Spleen (tissue), 11 donors: ENCODE measurements at regions not wholly inside any gene's neighbourhood (a gene's known extent, or its start where the extent isn't known, plus 50 kb on each side); places are given as distances from the start of the nearest gene placed in this dataset.

Experiments
- DNase-seq: peaks from one replicate; pipeline ENCODE4 v3.0.0-alpha.2; 2020
- H3K27ac ChIP-seq, 8 donors: fragments of 200-600 bp; sonication (generic) in 7 of 8; 1 replicate in 4 of 8; 2 replicates in 4 of 8; pipeline versions ENCODE4 v1.5.0 to v1.8.0; 2016 to 2021; ENCODE audit warnings: inconsistent platforms in 4 of 8, mild to moderate bottlenecking in 4 of 8, moderate library complexity in 1 of 8
- H3K27me3 ChIP-seq, 7 donors: fragments of 200-600 bp; sonication (generic) in 6 of 7; replicated peaks in 1 of 7; 1 replicate in 4 of 7; 2 replicates in 3 of 7; pipeline versions ENCODE4 v1.5.0 to v1.8.0; 2016 to 2021; ENCODE audit warnings: inconsistent platforms in 3 of 7, mild to moderate bottlenecking in 1 of 7
- H3K36me3 ChIP-seq, 6 donors: fragments of 200-600 bp; sonication (generic) in 5 of 6; 1 replicate in 4 of 6; 2 replicates in 2 of 6; pipeline versions ENCODE4 v1.5.0 to v1.8.0; 2016 to 2021; ENCODE audit warnings: inconsistent platforms in 2 of 6
- H3K4me1 ChIP-seq, 6 donors: fragments of 200-600 bp; sonication (generic) in 5 of 6; 1 replicate in 3 of 6; 2 replicates in 3 of 6; pipeline versions ENCODE4 v1.5.0 to v1.8.0; 2016 to 2021; ENCODE audit warnings: inconsistent platforms in 3 of 6
- H3K4me3 ChIP-seq, 8 donors: fragments of 200-600 bp; sonication (generic) in 7 of 8; 1 replicate in 4 of 8; 2 replicates in 4 of 8; pipeline versions ENCODE4 v1.5.0 to v1.8.0; 2016 to 2021; ENCODE audit warnings: inconsistent platforms in 4 of 8, mild to moderate bottlenecking in 4 of 8, moderate library complexity in 2 of 8
- H3K9me3 ChIP-seq, 8 donors: fragments of 200-600 bp; sonication (generic) in 7 of 8; 1 replicate in 4 of 8; 2 replicates in 4 of 8; pipeline versions ENCODE4 v1.5.0 to v1.8.0; 2016 to 2021; ENCODE audit warnings: inconsistent platforms in 4 of 8
- POLR2A ChIP-seq, 3 donors: fragments of 450-650 bp; IDR thresholded peaks; one replicate each; pipeline ENCODE4 v1.5.1; 2017; ENCODE audit warnings: antibody characterized with exemption in 3 of 3, mild to moderate bottlenecking in 1 of 3
- POLR2AphosphoS5 ChIP-seq, 3 donors: sonication (generic); formaldehyde crosslinking; IDR thresholded peaks; one replicate each; pipeline ENCODE4 v1.5.1; 2017; ENCODE audit warnings: antibody characterized with exemption in 3 of 3
- WGBS, 5 donors: extraction: QIAGEN DNeasy Blood & Tissue Kit in 3 of 5; methylation state at CpG; one replicate each; pipeline versions ENCODE4 v1.1.5 to v1.1.7; 2013 to 2018; 5-methylcytosine and 5-hydroxymethylcytosine counted together
- intact Hi-C: fragments of 100-400 bp; cut with DNase I; formaldehyde crosslinking; loops from one replicate; pipeline ENCODE4 v1.15.0; 2023; ENCODE audit warnings: low total_unique reads
- TF ChIP-seq, protein P1 (sequence below), 11 experiments: fragments of 200-600 bp in 7 of 11; fragments of 450-650 bp in 4 of 11; sonication (generic) in 4 of 11; IDR thresholded peaks in 8 of 11; conservative IDR thresholded peaks in 3 of 11; 1 replicate in 7 of 11; 2 replicates in 4 of 11; pipeline versions ENCODE4 v1.4.0 to v1.8.0; 2016 to 2021; ENCODE audit warnings: antibody characterized with exemption in 11 of 11, inconsistent platforms in 4 of 11, mild to moderate bottlenecking in 1 of 11
- donor health status: healthy with polysubstance abuse.
- donor health status: DM: no; HTN: no; CAD: no; lungs with moderate emphysema.
- donor health status: DM: no; HTN: no; CAD: no.
- donor health status: Bipolar disorder and iron deficiency.
- donor health status: healthy.
- donor health status: DM: no; HTN: no; CAD: no.
- donor health status: DM: yes; HTN: yes; CAD: no.

DNA sequence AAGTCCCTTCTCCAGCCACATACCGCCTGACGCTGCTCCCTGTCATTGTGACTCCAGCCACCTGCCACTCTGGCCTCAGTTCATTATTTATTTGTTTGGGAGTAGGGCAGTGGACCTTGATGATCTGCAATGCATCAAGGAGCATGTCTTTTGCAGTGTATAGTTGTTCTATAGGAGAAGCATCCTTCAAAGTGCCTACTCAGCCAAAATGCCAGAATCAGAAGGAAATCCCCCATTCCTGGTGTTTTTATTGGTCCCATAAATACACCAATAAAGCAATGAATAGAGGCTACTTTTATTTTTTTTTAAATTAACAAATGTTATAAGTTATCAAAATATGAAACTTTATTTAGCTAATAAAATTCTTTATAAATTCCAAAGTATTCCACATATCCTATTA lies 123.8 kb upstream of the NSMCE3 start:
- no peaks in the 10 kb centered on the region for H3K36me3 ChIP-seq
- 89 to 100% (median 96%) methylated on average over 2 of the region's 2 CpGs for WGBS, 5 donors
- H3K27me3 ChIP-seq: no peaks in the 10 kb centered on the region
- H3K4me3 ChIP-seq: no peak overlapping the region
- no peak for DNase-seq
- H3K27ac ChIP-seq: no peak overlapping the region
- H3K4me1 ChIP-seq: no peaks in the 10 kb centered on the region
- H3K9me3 ChIP-seq: peaks cover 0 to 6% (median 0%) of the 10 kb centered on the region in 8 donors
- intact Hi-C loops: no loop called here
- TF ChIP-seq POLR2A (IDR thresholded peaks at IDR 0.05): no peak
- TF ChIP-seq, protein P1, sequence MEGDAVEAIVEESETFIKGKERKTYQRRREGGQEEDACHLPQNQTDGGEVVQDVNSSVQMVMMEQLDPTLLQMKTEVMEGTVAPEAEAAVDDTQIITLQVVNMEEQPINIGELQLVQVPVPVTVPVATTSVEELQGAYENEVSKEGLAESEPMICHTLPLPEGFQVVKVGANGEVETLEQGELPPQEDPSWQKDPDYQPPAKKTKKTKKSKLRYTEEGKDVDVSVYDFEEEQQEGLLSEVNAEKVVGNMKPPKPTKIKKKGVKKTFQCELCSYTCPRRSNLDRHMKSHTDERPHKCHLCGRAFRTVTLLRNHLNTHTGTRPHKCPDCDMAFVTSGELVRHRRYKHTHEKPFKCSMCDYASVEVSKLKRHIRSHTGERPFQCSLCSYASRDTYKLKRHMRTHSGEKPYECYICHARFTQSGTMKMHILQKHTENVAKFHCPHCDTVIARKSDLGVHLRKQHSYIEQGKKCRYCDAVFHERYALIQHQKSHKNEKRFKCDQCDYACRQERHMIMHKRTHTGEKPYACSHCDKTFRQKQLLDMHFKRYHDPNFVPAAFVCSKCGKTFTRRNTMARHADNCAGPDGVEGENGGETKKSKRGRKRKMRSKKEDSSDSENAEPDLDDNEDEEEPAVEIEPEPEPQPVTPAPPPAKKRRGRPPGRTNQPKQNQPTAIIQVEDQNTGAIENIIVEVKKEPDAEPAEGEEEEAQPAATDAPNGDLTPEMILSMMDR (IDR thresholded peaks at IDR 0.05 in 8 of 11, conservative IDR thresholded peaks at IDR 0.05 in 3 of 11): no peak
- no peak for TF ChIP-seq POLR2AphosphoS5 (IDR thresholded peaks at IDR 0.05)

DNA sequence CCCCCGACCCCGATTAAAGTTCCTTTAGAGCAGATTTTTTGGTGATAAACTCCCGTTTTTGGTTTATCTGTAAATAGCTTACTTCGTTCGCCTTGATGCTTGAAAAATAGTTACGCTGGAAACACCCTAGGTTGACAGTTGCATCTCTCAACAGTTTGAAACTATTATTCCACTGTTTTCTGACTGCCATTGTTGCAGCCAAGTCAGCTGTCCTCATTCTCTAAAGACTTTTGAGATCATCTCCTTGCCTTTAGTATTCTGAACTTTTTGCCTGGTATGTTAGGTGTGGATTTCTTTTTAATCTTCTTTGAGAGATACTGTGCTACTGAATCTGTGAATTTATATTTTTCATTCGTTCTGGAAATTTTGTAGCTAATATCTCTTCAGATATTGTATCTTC lies 122.7 kb upstream of the NSMCE3 start:
- TF ChIP-seq, protein P1 (IDR thresholded peaks at IDR 0.05 in 8 of 11, conservative IDR thresholded peaks at IDR 0.05 in 3 of 11): no peak
- TF ChIP-seq POLR2A (IDR thresholded peaks at IDR 0.05) (no peak), POLR2AphosphoS5 (IDR thresholded peaks at IDR 0.05) (no peak)
- intact Hi-C loops: no loop called here
- no peak overlapping the region for H3K4me3 ChIP-seq
- no peaks in the 10 kb centered on the region for H3K27me3 ChIP-seq
- no peaks in the 10 kb centered on the region for H3K4me1 ChIP-seq
- H3K9me3 ChIP-seq: peaks cover 0 to 6% (median 0%) of the 10 kb centered on the region in 8 donors
- WGBS, 5 donors: 82 to 92% (median 88%) methylated on average over 7 of the region's 7 CpGs
- H3K27ac ChIP-seq: no peak overlapping the region
- H3K36me3 ChIP-seq: no peaks in the 10 kb centered on the region
- no peak for DNase-seq

DNA sequence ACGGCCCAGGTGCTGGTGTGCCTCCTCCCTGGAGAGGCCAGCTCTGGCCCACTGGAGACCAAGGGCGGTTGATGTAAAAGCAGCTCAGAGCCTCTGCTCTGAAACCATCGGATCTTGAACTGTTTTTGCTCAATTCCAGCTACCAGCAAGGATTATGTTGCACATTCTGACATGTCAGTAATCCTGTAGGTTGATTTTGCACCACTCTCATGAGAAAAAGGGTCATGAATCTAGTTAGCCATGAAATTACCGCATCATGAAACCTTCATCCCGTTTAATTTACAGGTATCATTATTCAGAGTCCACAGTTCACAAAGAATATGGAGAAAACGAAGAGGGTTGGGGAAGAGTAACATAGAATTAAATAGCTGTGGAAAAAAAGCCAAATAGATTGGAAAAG lies 120.4 kb upstream of the NSMCE3 start:
- 66 to 83% (median 74%) methylated on average over 6 of the region's 6 CpGs for WGBS, 5 donors
- Histone ChIP-seq H3K9me3 (peaks cover 0 to 6% (median 0%) of the 10 kb centered on the region in 8 donors), H3K27me3 (no peaks in the 10 kb centered on the region), H3K27ac (no peak overlapping the region), H3K4me1 (no peaks in the 10 kb centered on the region), H3K36me3 (no peaks in the 10 kb centered on the region), H3K4me3 (no peak overlapping the region)
- intact Hi-C loops: no loop called here
- no peak for DNase-seq
- TF ChIP-seq POLR2A (IDR thresholded peaks at IDR 0.05): no peak
- no peak for TF ChIP-seq POLR2AphosphoS5 (IDR thresholded peaks at IDR 0.05)
- TF ChIP-seq, protein P1 (IDR thresholded peaks at IDR 0.05 in 8 of 11, conservative IDR thresholded peaks at IDR 0.05 in 3 of 11): no peak

DNA sequence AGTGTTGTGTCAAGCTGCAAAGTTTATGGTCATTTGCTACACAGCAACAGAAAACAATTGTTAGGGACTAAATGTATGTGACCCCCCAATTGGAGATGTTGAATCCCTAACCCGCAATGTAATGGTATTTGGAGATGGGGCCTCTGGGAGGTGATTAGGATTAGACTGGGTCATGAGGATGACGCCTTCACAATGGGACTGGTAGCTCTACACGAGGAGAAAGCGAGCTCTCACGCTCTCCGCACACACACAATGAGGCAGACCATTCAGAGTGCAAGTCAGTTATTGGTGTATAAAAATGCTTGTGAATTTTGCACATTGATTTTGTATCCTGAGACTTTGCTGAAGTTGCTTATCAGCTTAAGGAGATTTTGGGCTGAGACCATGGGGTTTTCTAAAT lies 116.9 kb upstream of the NSMCE3 start:
- no peaks in the 10 kb centered on the region for H3K4me1 ChIP-seq
- no peak overlapping the region for H3K27ac ChIP-seq
- DNase-seq: no peak
- TF ChIP-seq POLR2A (IDR thresholded peaks at IDR 0.05): no peak
- TF ChIP-seq POLR2AphosphoS5 (IDR thresholded peaks at IDR 0.05): no peak
- TF ChIP-seq, protein P1 (IDR thresholded peaks at IDR 0.05 in 8 of 11, conservative IDR thresholded peaks at IDR 0.05 in 3 of 11): no peak
- intact Hi-C loops: no loop called here
- no peaks in the 10 kb centered on the region for H3K9me3 ChIP-seq
- H3K36me3 ChIP-seq: no peaks in the 10 kb centered on the region
- no peak overlapping the region for H3K4me3 ChIP-seq
- no peaks in the 10 kb centered on the region for H3K27me3 ChIP-seq
- 80 to 97% (median 93%) methylated on average over 6 of the region's 6 CpGs for WGBS, 5 donors
